SK-N-MC (cell line): ENCODE measurements at regions not wholly inside any gene's neighbourhood (a gene's known extent, or its start where the extent isn't known, plus 50 kb on each side); places are given as distances from the start of the nearest gene placed in this dataset.

Experiments
- DNase-seq: peaks from one replicate; pipeline ENCODE4 v3.0.0-alpha.2; 2011; ENCODE audit warnings: low read depth, low spot score
- H3K27ac ChIP-seq: fragments of 200-600 bp; sonication (generic); 2 replicates; pipeline ENCODE4 v1.5.1; 2016; ENCODE audit warnings: mixed run types
- H3K36me3 ChIP-seq: fragments of 200-600 bp; sonication (generic); 2 replicates; pipeline ENCODE4 v1.6.1; 2017; ENCODE audit warnings: antibody characterized with exemption, low read length, mixed read lengths; ENCODE audit not compliant: insufficient read depth
- H3K4me3 ChIP-seq: fragments of 200-600 bp; sonication (generic); 2 replicates; pipeline ENCODE4 v1.5.1; 2016
- H3K9ac ChIP-seq: fragments of 200-600 bp; sonication (generic); 2 replicates; pipeline ENCODE4 v1.8.0; 2017; ENCODE audit warnings: mixed run types, mixed read lengths; ENCODE audit not compliant: insufficient read length
- H3K9me3 ChIP-seq: fragments of 200-600 bp; sonication (generic); 2 replicates; pipeline ENCODE4 v1.6.1; 2017; ENCODE audit warnings: low read depth, mild to moderate bottlenecking, antibody characterized with exemption, low read length, moderate library complexity, mixed read lengths
- EZH2 ChIP-seq: fragments of 200-600 bp; sonication (generic); IDR thresholded peaks from one replicate; pipeline ENCODE4 v1.6.1; 2017; ENCODE audit warnings: antibody characterized with exemption
- FOXP2 ChIP-seq: optimal IDR thresholded peaks from 2 replicates; pipeline ENCODE3; 2011; ENCODE audit warnings: mild to moderate bottlenecking, moderate library complexity; ENCODE audit not compliant: insufficient read depth; ENCODE audit errors: extremely low read length, control extremely low read depth
- POLR2AphosphoS5 ChIP-seq: IDR thresholded peaks from 2 replicates; pipeline ENCODE4 v1.6.1; 2012; ENCODE audit warnings: mild to moderate bottlenecking, low read depth, low read length, borderline replicate concordance

- TF ChIP-seq POLR2AphosphoS5 (no peak), EZH2 (no peak), FOXP2 (no peak)
These were observed 270.3 kb upstream of the TMTC4 start for GRCh38 chr13:100944791-100945345.

GRCh38 chr13:100942742-100943141 is 268.1 kb upstream of the TMTC4 start:
- no peak for TF ChIP-seq FOXP2
- TF ChIP-seq POLR2AphosphoS5: no peak
- TF ChIP-seq EZH2: no peak
- H3K9me3 ChIP-seq: no peaks in the 10 kb centered on the region

More at GRCh38 chr13:100944791-100945345, 270.3 kb upstream of the TMTC4 start:
- H3K9ac ChIP-seq: no peak overlapping the region
- no peaks in the 10 kb centered on the region for H3K36me3 ChIP-seq
- no peaks in the 10 kb centered on the region for H3K9me3 ChIP-seq
- H3K27ac ChIP-seq: no peak overlapping the region
- DNase-seq: no peak
- H3K4me3 ChIP-seq: no peak overlapping the region

GRCh38 chr13:100941377-100942368 is 267.1 kb upstream of the TMTC4 start:
- TF ChIP-seq FOXP2: no peak
- TF ChIP-seq POLR2AphosphoS5: no peak
- no peak for TF ChIP-seq EZH2

More at GRCh38 chr13:100942742-100943141, 268.1 kb upstream of the TMTC4 start:
- no peak for DNase-seq
- H3K9ac ChIP-seq: no peak overlapping the region
- H3K4me3 ChIP-seq: no peak overlapping the region
- H3K27ac ChIP-seq: no peak overlapping the region
- H3K36me3 ChIP-seq: no peaks in the 10 kb centered on the region

GRCh38 chr13:100940658-100941057 is 266.1 kb upstream of the TMTC4 start:
- TF ChIP-seq POLR2AphosphoS5 (no peak), EZH2 (no peak), FOXP2 (no peak)
- Histone ChIP-seq H3K4me3 (no peak overlapping the region), H3K9ac (no peak overlapping the region), H3K9me3 (no peaks in the 10 kb centered on the region), H3K27ac (no peak overlapping the region), H3K36me3 (no peaks in the 10 kb centered on the region)
- no peak for DNase-seq

More at GRCh38 chr13:100941377-100942368, 267.1 kb upstream of the TMTC4 start:
- H3K9ac ChIP-seq: no peak overlapping the region
- H3K4me3 ChIP-seq: no peak overlapping the region
- DNase-seq: no peak
- no peaks in the 10 kb centered on the region for H3K9me3 ChIP-seq
- H3K27ac ChIP-seq: no peak overlapping the region
- H3K36me3 ChIP-seq: no peaks in the 10 kb centered on the region

- no peak overlapping the region for H3K9ac ChIP-seq
- no peak overlapping the region for H3K27ac ChIP-seq
- no peak for TF ChIP-seq POLR2AphosphoS5
- no peak for TF ChIP-seq EZH2
- no peak for TF ChIP-seq FOXP2
- DNase-seq: no peak
- H3K4me3 ChIP-seq: no peak overlapping the region
- no peaks in the 10 kb centered on the region for H3K36me3 ChIP-seq
- H3K9me3 ChIP-seq: no peaks in the 10 kb centered on the region
These were observed 259.2 kb upstream of the TMTC4 start for GRCh38 chr13:100933841-100934240.

- Histone ChIP-seq H3K9ac (no peak overlapping the region), H3K27ac (no peak overlapping the region), H3K4me3 (no peak overlapping the region), H3K36me3 (no peaks in the 10 kb centered on the region), H3K9me3 (no peaks in the 10 kb centered on the region)
- TF ChIP-seq POLR2AphosphoS5 (no peak), EZH2 (no peak), FOXP2 (no peak)
- no peak for DNase-seq
These were observed 248.0 kb upstream of the TMTC4 start for GRCh38 chr13:100922599-100922998.

- H3K36me3 ChIP-seq: no peaks in the 10 kb centered on the region
- no peak for TF ChIP-seq FOXP2
- TF ChIP-seq EZH2: no peak
- no peak for TF ChIP-seq POLR2AphosphoS5
- no peak overlapping the region for H3K4me3 ChIP-seq
- no peak for DNase-seq
- no peak overlapping the region for H3K9ac ChIP-seq
- no peaks in the 10 kb centered on the region for H3K9me3 ChIP-seq
- H3K27ac ChIP-seq: no peak overlapping the region
These were observed 246.5 kb upstream of the TMTC4 start for GRCh38 chr13:100921139-100921538.

- TF ChIP-seq POLR2AphosphoS5: no peak
- no peak for TF ChIP-seq EZH2
- no peak for TF ChIP-seq FOXP2
- no peaks in the 10 kb centered on the region for H3K36me3 ChIP-seq
- DNase-seq: no peak
- H3K4me3 ChIP-seq: no peak overlapping the region
- no peak overlapping the region for H3K9ac ChIP-seq
- H3K9me3 ChIP-seq: 0 out of 2 replicates have a peak, but pooled peaks cover 5% of the 10 kb centered on the region
- no peak overlapping the region for H3K27ac ChIP-seq
These were observed 242.4 kb upstream of the TMTC4 start for GRCh38 chr13:100917011-100917410.
